GM13976 (cell line): ENCODE measurements at regions not wholly inside any gene's neighbourhood (a gene's known extent, or its start where the extent isn't known, plus 50 kb on each side); places are given as distances from the start of the nearest gene placed in this dataset.

Experiments used
- DNase-seq: peaks from one replicate; pipeline ENCODE4 v3.0.0; 2012; ENCODE audit warnings: low spot score
- in situ Hi-C: fragments of 300-500 bp; cut with MboI; formaldehyde crosslinking; loops from one replicate; pipeline ENCODE4 v1.12.0; 2022; ENCODE audit warnings: low sequenced_read_pairs, mixed read lengths, inconsistent platforms; ENCODE audit not compliant: unreplicated experiment
- TF ChIP-seq, protein P1 (sequence below): IDR thresholded peaks from 2 replicates; pipeline ENCODE4 v1.5.1; 2012; ENCODE audit warnings: borderline replicate concordance, mild to moderate bottlenecking; ENCODE audit not compliant: insufficient read depth; ENCODE audit errors: extremely low read depth, missing control alignments, control extremely low read depth

DNA sequence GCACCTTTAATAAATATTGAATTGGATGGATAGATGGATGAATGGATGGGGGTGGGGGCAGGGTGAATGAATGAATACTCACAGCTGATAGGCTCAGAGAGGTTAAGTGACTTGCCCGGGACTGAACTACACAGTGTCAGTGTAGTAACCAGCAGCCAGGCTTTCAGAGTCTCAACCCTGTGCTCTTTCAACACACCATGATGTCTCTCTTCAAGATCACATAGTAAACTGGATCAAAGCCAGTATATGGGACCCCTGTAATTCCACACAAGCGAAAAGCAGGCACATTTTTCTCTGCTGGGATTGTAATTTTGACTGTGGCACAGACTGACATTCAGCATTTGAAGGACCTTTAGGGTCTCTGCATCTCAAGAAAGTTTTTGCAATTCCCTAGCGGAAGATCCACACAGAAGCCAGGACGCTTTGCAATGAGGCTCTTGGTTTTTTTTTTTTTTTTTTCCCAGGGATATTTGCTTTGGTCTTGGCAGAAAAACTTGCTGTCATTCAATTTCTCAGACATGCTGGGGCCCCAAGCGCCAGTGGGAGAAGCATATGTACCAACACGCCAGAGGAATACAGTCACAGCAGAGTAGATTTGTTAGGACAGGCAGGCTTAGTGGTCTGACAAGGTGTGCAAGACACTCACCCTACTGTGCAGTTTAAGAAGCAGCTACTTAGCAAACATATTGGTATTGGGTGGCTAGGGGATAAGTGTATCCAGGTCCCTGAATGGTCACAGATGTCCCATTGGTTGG lies 213.1 kb upstream of the CAMK1G start:
- no peak for DNase-seq
- in situ Hi-C loops: no loop called here
- TF ChIP-seq, protein P1, sequence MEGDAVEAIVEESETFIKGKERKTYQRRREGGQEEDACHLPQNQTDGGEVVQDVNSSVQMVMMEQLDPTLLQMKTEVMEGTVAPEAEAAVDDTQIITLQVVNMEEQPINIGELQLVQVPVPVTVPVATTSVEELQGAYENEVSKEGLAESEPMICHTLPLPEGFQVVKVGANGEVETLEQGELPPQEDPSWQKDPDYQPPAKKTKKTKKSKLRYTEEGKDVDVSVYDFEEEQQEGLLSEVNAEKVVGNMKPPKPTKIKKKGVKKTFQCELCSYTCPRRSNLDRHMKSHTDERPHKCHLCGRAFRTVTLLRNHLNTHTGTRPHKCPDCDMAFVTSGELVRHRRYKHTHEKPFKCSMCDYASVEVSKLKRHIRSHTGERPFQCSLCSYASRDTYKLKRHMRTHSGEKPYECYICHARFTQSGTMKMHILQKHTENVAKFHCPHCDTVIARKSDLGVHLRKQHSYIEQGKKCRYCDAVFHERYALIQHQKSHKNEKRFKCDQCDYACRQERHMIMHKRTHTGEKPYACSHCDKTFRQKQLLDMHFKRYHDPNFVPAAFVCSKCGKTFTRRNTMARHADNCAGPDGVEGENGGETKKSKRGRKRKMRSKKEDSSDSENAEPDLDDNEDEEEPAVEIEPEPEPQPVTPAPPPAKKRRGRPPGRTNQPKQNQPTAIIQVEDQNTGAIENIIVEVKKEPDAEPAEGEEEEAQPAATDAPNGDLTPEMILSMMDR: no peak

DNA sequence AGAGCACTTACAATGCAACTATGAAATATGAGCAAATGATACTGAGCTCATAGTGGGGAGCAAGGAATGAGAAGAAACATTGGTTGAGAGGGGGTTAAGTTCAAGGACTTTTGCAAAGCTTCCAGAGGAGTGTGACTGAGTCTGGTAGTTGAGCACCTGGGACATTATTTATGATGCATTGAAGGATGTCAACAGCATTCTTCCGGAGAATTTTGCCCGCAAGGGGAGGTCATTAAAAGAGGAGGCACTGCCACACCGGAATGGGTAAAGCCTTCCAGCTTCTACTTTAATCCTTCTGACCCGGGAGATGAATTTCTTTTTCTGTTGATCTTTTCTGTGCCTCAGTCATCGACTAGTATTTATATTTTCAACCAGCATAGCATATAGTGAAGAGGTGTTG lies 208.4 kb upstream of the CAMK1G start:
- in situ Hi-C loops: no loop called here
- DNase-seq: no peak
- TF ChIP-seq, protein P1: no peak

DNA sequence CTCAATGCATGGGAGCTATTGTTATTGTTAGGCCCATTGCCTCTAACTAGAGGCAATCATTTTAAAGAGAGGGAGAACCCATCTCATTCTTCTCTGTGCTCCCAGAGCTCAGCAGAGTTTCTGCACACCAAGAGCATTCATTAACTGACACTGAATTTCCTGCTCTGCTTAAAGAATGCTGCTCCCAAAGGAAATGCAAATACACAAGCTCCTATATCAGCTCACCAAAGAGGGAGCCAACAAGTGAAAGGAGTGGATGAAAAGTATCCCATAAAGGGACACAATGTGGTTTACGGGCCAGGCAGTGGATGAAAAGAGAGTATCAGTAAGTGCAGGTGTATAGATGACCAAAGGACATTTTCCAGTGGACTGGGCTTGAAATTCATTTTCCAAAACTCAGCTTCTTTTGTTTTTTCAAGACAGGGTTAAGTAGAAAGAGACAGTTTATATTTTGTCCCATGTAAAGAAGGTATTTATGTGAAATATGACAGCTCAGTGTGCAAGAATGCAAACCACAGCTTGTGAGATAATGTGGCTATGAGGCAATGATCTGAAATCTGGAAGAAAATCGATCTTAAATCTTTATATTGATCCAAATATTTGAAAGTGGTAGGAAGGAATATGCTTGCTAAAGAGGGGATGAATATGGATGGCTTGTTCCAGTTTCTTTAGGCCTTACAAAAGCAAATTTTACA lies 207.7 kb upstream of the CAMK1G start:
- TF ChIP-seq, protein P1: no peak
- DNase-seq: no peak
- in situ Hi-C loops: no loop called here

DNA sequence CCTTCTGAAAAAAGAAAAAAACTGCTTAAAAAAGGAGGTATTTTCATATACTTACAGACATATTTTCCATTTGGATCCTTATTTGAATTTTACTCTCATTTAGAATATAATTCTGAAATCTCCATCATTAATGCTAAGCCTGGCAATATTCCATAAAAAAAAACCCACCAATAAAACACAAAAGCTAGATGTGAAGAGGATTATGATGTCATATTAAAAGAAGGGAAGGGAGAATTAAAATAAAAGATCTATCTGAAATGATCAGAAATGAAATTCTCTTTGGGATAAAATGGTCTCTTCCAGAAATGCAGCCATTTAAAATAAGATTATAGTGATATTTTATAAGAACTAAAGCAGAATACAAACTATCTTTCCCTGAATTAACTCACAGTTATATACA lies 206.7 kb upstream of the CAMK1G start:
- DNase-seq: no peak
- in situ Hi-C loops: no loop called here
- TF ChIP-seq, protein P1: no peak

DNA sequence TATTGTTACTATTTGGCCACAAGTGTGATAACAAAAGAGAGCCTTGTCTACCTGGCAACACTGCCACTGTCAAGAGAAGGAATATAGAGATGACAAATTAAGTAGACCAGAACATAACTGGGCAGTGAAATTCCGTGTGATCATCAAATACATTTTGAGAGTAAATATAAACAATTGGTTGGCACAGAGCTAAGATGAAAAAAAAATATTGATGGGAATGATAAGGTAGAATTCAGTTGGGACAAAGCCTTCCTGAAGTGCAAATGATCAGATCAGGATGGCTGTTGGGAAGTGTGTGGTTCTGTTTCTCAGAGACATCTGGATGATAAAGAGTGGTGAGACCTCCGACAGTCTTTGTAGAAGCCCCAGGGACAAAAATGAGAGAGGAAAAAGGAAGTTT lies 205.5 kb upstream of the CAMK1G start:
- in situ Hi-C loops: no loop called here
- no peak for DNase-seq
- TF ChIP-seq, protein P1: no peak

DNA sequence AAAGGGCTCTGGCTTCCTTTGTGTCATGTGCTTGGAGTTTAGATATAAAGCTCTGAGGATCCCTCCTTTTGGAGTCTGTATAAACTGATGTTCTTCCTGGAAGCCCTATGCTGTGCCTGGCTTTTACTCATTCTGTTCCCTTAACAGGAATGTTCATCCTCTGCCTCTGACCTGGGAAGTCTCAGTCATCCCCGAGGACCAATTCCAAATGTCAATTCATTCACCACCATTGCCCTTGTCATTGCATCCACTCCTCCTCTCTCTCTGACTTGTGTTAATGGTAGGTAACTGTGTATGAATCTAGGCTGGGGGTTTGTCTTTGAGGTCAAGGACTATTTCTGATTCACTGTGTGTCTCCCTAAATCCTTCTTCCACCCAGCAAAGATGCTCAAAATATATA lies 204.2 kb upstream of the CAMK1G start:
- TF ChIP-seq, protein P1: no peak
- in situ Hi-C loops: no loop called here
- DNase-seq: no peak

DNA sequence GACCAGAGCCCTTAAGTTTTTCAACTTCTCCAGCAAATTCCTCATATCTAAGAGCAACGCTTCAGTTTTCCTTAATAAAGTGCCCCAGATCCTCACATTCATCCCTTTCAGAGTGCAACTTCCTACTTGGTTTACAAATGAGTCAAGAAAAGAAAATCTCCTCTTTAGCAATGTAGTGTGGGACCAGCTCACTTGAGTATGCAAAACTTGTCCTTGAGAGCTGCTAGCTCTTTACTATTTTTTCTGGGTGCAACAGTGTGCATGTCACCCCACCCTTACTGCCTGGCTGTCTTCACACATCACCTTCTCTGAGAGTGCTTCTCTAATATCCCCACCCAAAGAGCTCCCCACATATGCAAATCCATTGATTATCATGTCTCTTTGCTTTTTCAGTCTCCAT lies 203.1 kb upstream of the CAMK1G start:
- no peak for DNase-seq
- TF ChIP-seq, protein P1: no peak
- in situ Hi-C loops: no loop called here
